Lower leg skin (tissue), 3 donors: ENCODE measurements at regions not wholly inside any gene's neighbourhood (a gene's known extent, or its start where the extent isn't known, plus 50 kb on each side); places are given as distances from the start of the nearest gene placed in this dataset.

Experiments used
- POLR2A ChIP-seq, 2 donors: fragments of 450-650 bp; IDR thresholded peaks; one replicate each; pipeline ENCODE4 v1.6.1; 2016 to 2017; ENCODE audit warnings: antibody characterized with exemption in 2 of 2, mild to moderate bottlenecking in 1 of 2, moderate library complexity in 1 of 2
- TF ChIP-seq, protein P1 (sequence below), 3 donors: fragments of 450-650 bp; IDR thresholded peaks; one replicate each; pipeline ENCODE4 v1.5.1; 2016; ENCODE audit warnings: antibody characterized with exemption in 3 of 3, mild to moderate bottlenecking in 3 of 3, moderate library complexity in 2 of 3

DNA sequence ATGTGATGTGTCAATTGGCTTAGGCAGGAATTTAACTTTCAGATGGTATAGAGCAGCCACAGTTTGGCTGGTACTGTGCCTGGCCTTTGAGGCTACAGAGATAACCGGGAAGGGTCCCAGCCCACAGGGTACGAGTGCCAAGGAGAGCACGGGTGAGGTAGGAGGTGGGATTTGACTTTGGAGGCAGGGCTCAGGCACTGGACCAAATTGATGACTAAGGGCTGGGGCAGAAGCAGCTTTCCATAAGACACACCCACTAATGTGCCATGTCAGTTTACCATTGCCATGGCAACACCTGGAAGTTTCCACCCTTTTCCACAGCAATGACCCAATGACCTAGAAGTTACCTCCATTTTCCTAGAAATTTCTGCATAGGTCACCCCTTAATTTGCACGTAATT, 466.2 kb downstream of the TSHZ3 start:
- TF ChIP-seq, protein P1, sequence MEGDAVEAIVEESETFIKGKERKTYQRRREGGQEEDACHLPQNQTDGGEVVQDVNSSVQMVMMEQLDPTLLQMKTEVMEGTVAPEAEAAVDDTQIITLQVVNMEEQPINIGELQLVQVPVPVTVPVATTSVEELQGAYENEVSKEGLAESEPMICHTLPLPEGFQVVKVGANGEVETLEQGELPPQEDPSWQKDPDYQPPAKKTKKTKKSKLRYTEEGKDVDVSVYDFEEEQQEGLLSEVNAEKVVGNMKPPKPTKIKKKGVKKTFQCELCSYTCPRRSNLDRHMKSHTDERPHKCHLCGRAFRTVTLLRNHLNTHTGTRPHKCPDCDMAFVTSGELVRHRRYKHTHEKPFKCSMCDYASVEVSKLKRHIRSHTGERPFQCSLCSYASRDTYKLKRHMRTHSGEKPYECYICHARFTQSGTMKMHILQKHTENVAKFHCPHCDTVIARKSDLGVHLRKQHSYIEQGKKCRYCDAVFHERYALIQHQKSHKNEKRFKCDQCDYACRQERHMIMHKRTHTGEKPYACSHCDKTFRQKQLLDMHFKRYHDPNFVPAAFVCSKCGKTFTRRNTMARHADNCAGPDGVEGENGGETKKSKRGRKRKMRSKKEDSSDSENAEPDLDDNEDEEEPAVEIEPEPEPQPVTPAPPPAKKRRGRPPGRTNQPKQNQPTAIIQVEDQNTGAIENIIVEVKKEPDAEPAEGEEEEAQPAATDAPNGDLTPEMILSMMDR (IDR thresholded peaks at IDR 0.05), result no peak
- TF ChIP-seq POLR2A (IDR thresholded peaks at IDR 0.05), result no peak
